ENCODE measurements at regions not wholly inside any gene's neighbourhood (a gene's known extent, or its start where the extent isn't known, plus 50 kb on each side); places are given as distances from the start of the nearest gene placed in this dataset.

GRCh38 chrX:97987979-97988378 lies 1104.3 kb downstream of the RPA4 start:
- Mint-ChIP-seq H3K27me3 (ENCODE audit: low read depth) (no peaks in the 10 kb centered on the region), H3K27ac (no peak overlapping the region), H3K9me3 (peaks cover 22 to 28% of the 10 kb centered on the region in 2 experiments), H3K4me1 (peaks cover 37 to 44% of the 10 kb centered on the region in 2 experiments), H3K4me3 (no peak overlapping the region), H3K36me3 (ENCODE audit: insufficient read depth in 1 of 3, low read depth in 3 of 3) (peaks cover 19 to 29% (median 25%) of the 10 kb centered on the region in 3 experiments)
- no peak overlapping the region for H4K8ac ChIP-seq (replicated peaks; ENCODE audit: insufficient read length, low read depth, low read length)
- no peak overlapping the region for H3K23ac ChIP-seq (ENCODE audit: insufficient read length, low read depth, low read length)
- no peaks in the 10 kb centered on the region for H3K9me3 ChIP-seq (ENCODE audit: control insufficient read depth, low read depth, low read length)
- H3K9ac ChIP-seq (ENCODE audit: extremely low read depth, insufficient read length, low read length), result no peak overlapping the region
- no peak overlapping the region for H2BK20ac ChIP-seq (ENCODE audit: low read depth, low read length, poor library complexity, severe bottlenecking)
- H4K91ac ChIP-seq (ENCODE audit: insufficient read length, low read depth, low read length), result no peak overlapping the region
- no CpG with 5 or more reads among the region's 1 CpG for WGBS (ENCODE audit: extremely low coverage, insufficient read length, low lambda C conversion rate)
- no peak overlapping the region for H2BK5ac ChIP-seq (ENCODE audit: insufficient read length, low read length)
- no peak overlapping the region for H2BK15ac ChIP-seq (ENCODE audit: low read depth, low read length)
- H2AFZ ChIP-seq (ENCODE audit: low read length), result no peak overlapping the region
- H3K79me1 ChIP-seq (ENCODE audit: insufficient read depth, low read depth, low read length, poor library complexity, severe bottlenecking), result no peaks in the 10 kb centered on the region
- H3K23me2 ChIP-seq (ENCODE audit: insufficient read length, low read depth, low read length, poor library complexity, severe bottlenecking), result no peaks in the 10 kb centered on the region
- no peak overlapping the region for H3K18ac ChIP-seq (ENCODE audit: insufficient read length, low read depth, low read length)
- H2AK5ac ChIP-seq (ENCODE audit: insufficient read length, low read length), result no peak overlapping the region
- H3K56ac ChIP-seq (ENCODE audit: insufficient read length, low read depth, low read length), result no peak overlapping the region
- H3K27ac ChIP-seq (ENCODE audit: insufficient read length, low read depth, low read length), result no peak overlapping the region
- H3K27me3 ChIP-seq (ENCODE audit: insufficient read depth, low read length), result no peaks in the 10 kb centered on the region
- no peak overlapping the region for H4K5ac ChIP-seq (ENCODE audit: insufficient read length, low read depth, low read length)
- no peak overlapping the region for H3K4ac ChIP-seq (ENCODE audit: low read depth, low read length)
- no peak for DNase-seq
- H2BK12ac ChIP-seq (ENCODE audit: insufficient read length, low read depth, low read length), result no peak overlapping the region
- no peak overlapping the region for H3K14ac ChIP-seq (ENCODE audit: insufficient read depth, low read length)
- no peak overlapping the region for H3T11ph ChIP-seq (ENCODE audit: low read length)
- H3K79me2 ChIP-seq (ENCODE audit: insufficient read depth, low read length), result no peaks in the 10 kb centered on the region
- H2BK120ac ChIP-seq (ENCODE audit: low read depth, low read length, poor library complexity, severe bottlenecking), result no peak overlapping the region
- H4K20me1 ChIP-seq (ENCODE audit: control insufficient read depth, insufficient read depth, insufficient read length), result no peaks in the 10 kb centered on the region
- TF ChIP-seq, protein P1, sequence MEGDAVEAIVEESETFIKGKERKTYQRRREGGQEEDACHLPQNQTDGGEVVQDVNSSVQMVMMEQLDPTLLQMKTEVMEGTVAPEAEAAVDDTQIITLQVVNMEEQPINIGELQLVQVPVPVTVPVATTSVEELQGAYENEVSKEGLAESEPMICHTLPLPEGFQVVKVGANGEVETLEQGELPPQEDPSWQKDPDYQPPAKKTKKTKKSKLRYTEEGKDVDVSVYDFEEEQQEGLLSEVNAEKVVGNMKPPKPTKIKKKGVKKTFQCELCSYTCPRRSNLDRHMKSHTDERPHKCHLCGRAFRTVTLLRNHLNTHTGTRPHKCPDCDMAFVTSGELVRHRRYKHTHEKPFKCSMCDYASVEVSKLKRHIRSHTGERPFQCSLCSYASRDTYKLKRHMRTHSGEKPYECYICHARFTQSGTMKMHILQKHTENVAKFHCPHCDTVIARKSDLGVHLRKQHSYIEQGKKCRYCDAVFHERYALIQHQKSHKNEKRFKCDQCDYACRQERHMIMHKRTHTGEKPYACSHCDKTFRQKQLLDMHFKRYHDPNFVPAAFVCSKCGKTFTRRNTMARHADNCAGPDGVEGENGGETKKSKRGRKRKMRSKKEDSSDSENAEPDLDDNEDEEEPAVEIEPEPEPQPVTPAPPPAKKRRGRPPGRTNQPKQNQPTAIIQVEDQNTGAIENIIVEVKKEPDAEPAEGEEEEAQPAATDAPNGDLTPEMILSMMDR (conservative IDR thresholded peaks at IDR 0.05), result no peak
- H3K4me2 ChIP-seq (ENCODE audit: insufficient read depth, insufficient read length, low read length), result no peak overlapping the region
- H3K4me1 ChIP-seq (ENCODE audit: insufficient read depth, low read length), result peaks cover 18% of the 10 kb centered on the region

All from H9 (cell line).